CD4-positive, CD25-positive, alpha-beta regulatory T cell (primary cell): ENCODE measurements at regions not wholly inside any gene's neighbourhood (a gene's known extent, or its start where the extent isn't known, plus 50 kb on each side); places are given as distances from the start of the nearest gene placed in this dataset.
"Not testable (repeated sequence)": the region's sequence is repeated elsewhere in the genome, so short reads cannot be mapped to it uniquely, and the experiment has no call there.

ENCODE experiments used
- ATAC-seq, 2 donors: fragments of 150-1000 bp; cut with Tn5 transposase; one replicate each; pipeline ENCODE4 v1.10.0; 2021; ENCODE audit warnings: low read depth in 2 of 2, moderate number of reproducible peaks in 2 of 2, moderate library complexity in 1 of 2
- DNase-seq, 3 donors: peaks; one replicate each; pipeline versions ENCODE4 v3.0.0 to v3.0.0-alpha.2; 2012 to 2022; ENCODE audit warnings: mixed read lengths in 1 of 3
- H3K27ac ChIP-seq: one replicate; pipeline ENCODE4 v1.7.0; 2013; ENCODE audit warnings: mild to moderate bottlenecking, low read length; ENCODE audit not compliant: insufficient read depth, poor library complexity, severe bottlenecking
- H3K27me3 ChIP-seq: one replicate; pipeline ENCODE4 v1.7.0; 2013; ENCODE audit warnings: low read length; ENCODE audit not compliant: control insufficient read depth, insufficient read depth
- H3K36me3 ChIP-seq: one replicate; pipeline ENCODE4 v1.7.0; 2013; ENCODE audit warnings: mild to moderate bottlenecking, low read length, moderate library complexity; ENCODE audit not compliant: control insufficient read depth, insufficient read depth
- H3K4me1 ChIP-seq: 2 replicates; pipeline ENCODE4 v1.7.0; 2013; ENCODE audit warnings: mild to moderate bottlenecking, low read length; ENCODE audit not compliant: insufficient read depth, control insufficient read depth, poor library complexity, severe bottlenecking
- H3K4me3 ChIP-seq: one replicate; pipeline ENCODE4 v1.7.0; 2013; ENCODE audit warnings: low read depth, mild to moderate bottlenecking, low read length, moderate library complexity
- H3K9me3 ChIP-seq, 2 experiments: 1 replicate in 1 of 2; 2 replicates in 1 of 2; pipeline ENCODE4 v1.7.0; 2013; ENCODE audit warnings: low read length in 2 of 2, mild to moderate bottlenecking in 1 of 2, moderate library complexity in 1 of 2; ENCODE audit not compliant: control insufficient read depth in 2 of 2
- H3K27ac Mint-ChIP-seq, 3 donors: one replicate each; pipeline ENCODE4 v1.8.0; 2020 to 2022; ENCODE audit warnings: mild to moderate bottlenecking in 3 of 3, mixed read lengths in 3 of 3, moderate library complexity in 2 of 3
- H3K27me3 Mint-ChIP-seq: one replicate; pipeline ENCODE4 v1.8.0; 2022; ENCODE audit warnings: mild to moderate bottlenecking, mixed read lengths
- H3K36me3 Mint-ChIP-seq: one replicate; pipeline ENCODE4 v1.8.0; 2020; ENCODE audit warnings: mixed read lengths
- H3K4me1 Mint-ChIP-seq, 4 donors: one replicate each; pipeline ENCODE4 v1.8.0; 2020 to 2022; ENCODE audit warnings: mixed read lengths in 4 of 4, mild to moderate bottlenecking in 1 of 4
- H3K4me3 Mint-ChIP-seq, 4 donors: one replicate each; pipeline ENCODE4 v1.8.0; 2020 to 2022; ENCODE audit warnings: mild to moderate bottlenecking in 4 of 4, mixed read lengths in 4 of 4, moderate library complexity in 3 of 4
- H3K9me3 Mint-ChIP-seq, 7 donors: one replicate each; pipeline ENCODE4 v1.8.0; 2020 to 2022; ENCODE audit warnings: mixed read lengths in 7 of 7, mild to moderate bottlenecking in 3 of 7, moderate library complexity in 2 of 7

GRCh38 chr5:103883143-103883542 lies 320.6 kb upstream of the NUDT12 start:
- Mint-ChIP-seq H3K4me1 (no peaks in the 10 kb centered on the region), H3K9me3 (peaks cover 0 to 5% (median 3%) of the 10 kb centered on the region in 7 donors), H3K36me3 (no peaks in the 10 kb centered on the region)

GRCh38 chr5:103881560-103881959 lies 319.0 kb upstream of the NUDT12 start:
- DNase-seq (no peak), ATAC-seq (no peak)
- H3K27me3 Mint-ChIP-seq: no peaks in the 10 kb centered on the region
- no peaks in the 10 kb centered on the region for H3K36me3 ChIP-seq
- no peaks in the 10 kb centered on the region for H3K36me3 Mint-ChIP-seq
- H3K4me1 ChIP-seq: no peaks in the 10 kb centered on the region
- H3K4me3 Mint-ChIP-seq: no peak overlapping the region
- H3K4me3 ChIP-seq: no peak overlapping the region
- H3K9me3 ChIP-seq: no peaks in the 10 kb centered on the region
- H3K27ac ChIP-seq: no peak overlapping the region
- H3K9me3 Mint-ChIP-seq: peaks cover 0 to 6% (median 3%) of the 10 kb centered on the region in 7 donors
- H3K27me3 ChIP-seq: no peaks in the 10 kb centered on the region
- H3K27ac Mint-ChIP-seq: no peak overlapping the region
- H3K4me1 Mint-ChIP-seq: no peaks in the 10 kb centered on the region

More at GRCh38 chr5:103883143-103883542, 320.6 kb upstream of the NUDT12 start:
- Histone ChIP-seq H3K9me3 (no peaks in the 10 kb centered on the region), H3K27me3 (no peaks in the 10 kb centered on the region), H3K4me1 (no peaks in the 10 kb centered on the region), H3K36me3 (no peaks in the 10 kb centered on the region), H3K4me3 (no peak overlapping the region), H3K27ac (no peak overlapping the region)
- Mint-ChIP-seq H3K27ac (no peak overlapping the region), H3K27me3 (no peaks in the 10 kb centered on the region), H3K4me3 (no peak overlapping the region)
- no peak for DNase-seq
- ATAC-seq: no peak

GRCh38 chr5:103867857-103868598 lies 305.4 kb upstream of the NUDT12 start:
- no peak overlapping the region for H3K4me3 ChIP-seq
- peaks cover 0 to 8% (median 5%) of the 10 kb centered on the region in 7 donors for H3K9me3 Mint-ChIP-seq
- no peak overlapping the region for H3K27ac Mint-ChIP-seq
- H3K36me3 ChIP-seq: no peaks in the 10 kb centered on the region
- no peak for DNase-seq
- H3K4me1 Mint-ChIP-seq: no peaks in the 10 kb centered on the region
- no peaks in the 10 kb centered on the region for H3K36me3 Mint-ChIP-seq
- no peak overlapping the region for H3K27ac ChIP-seq
- no peak for ATAC-seq
- no peaks in the 10 kb centered on the region for H3K4me1 ChIP-seq
- H3K9me3 ChIP-seq: no peaks in the 10 kb centered on the region
- no peaks in the 10 kb centered on the region for H3K27me3 ChIP-seq
- no peaks in the 10 kb centered on the region for H3K27me3 Mint-ChIP-seq
- no peak overlapping the region for H3K4me3 Mint-ChIP-seq

- no peaks in the 10 kb centered on the region for H3K27me3 Mint-ChIP-seq
- H3K4me3 Mint-ChIP-seq: no peak overlapping the region
- no peaks in the 10 kb centered on the region for H3K4me1 Mint-ChIP-seq
- ATAC-seq: no peak
- Histone ChIP-seq H3K9me3 (no peaks in the 10 kb centered on the region), H3K36me3 (no peaks in the 10 kb centered on the region), H3K27ac (no peak overlapping the region), H3K4me1 (no peaks in the 10 kb centered on the region), H3K4me3 (no peak overlapping the region), H3K27me3 (no peaks in the 10 kb centered on the region)
- no peak overlapping the region for H3K27ac Mint-ChIP-seq
- DNase-seq: no peak
- H3K36me3 Mint-ChIP-seq: no peaks in the 10 kb centered on the region
- peaks cover 0 to 13% (median 5%) of the 10 kb centered on the region in 7 donors for H3K9me3 Mint-ChIP-seq
Measured at GRCh38 chr5:103866169-103866568, 303.6 kb upstream of the NUDT12 start.

- H3K4me1 ChIP-seq: no peaks in the 10 kb centered on the region
- H3K4me3 ChIP-seq: no peak overlapping the region
- H3K27me3 Mint-ChIP-seq: no peaks in the 10 kb centered on the region
- no peak overlapping the region for H3K4me3 Mint-ChIP-seq
- ATAC-seq: no peak
- no peaks in the 10 kb centered on the region for H3K36me3 Mint-ChIP-seq
- H3K9me3 Mint-ChIP-seq: peaks cover 0 to 14% (median 4%) of the 10 kb centered on the region in 7 donors
- no peak overlapping the region for H3K27ac ChIP-seq
- no peaks in the 10 kb centered on the region for H3K9me3 ChIP-seq
- H3K27me3 ChIP-seq: no peaks in the 10 kb centered on the region
- no peaks in the 10 kb centered on the region for H3K4me1 Mint-ChIP-seq
- no peaks in the 10 kb centered on the region for H3K36me3 ChIP-seq
- no peak overlapping the region for H3K27ac Mint-ChIP-seq
- no peak for DNase-seq
Measured at GRCh38 chr5:103862398-103862797, 299.8 kb upstream of the NUDT12 start.

- Mint-ChIP-seq H3K4me1 (no peaks in the 10 kb centered on the region), H3K36me3 (no peaks in the 10 kb centered on the region), H3K27ac (no peak overlapping the region), H3K4me3 (no peak overlapping the region), H3K9me3 (peaks cover 4 to 18% (median 6%) of the 10 kb centered on the region in 7 donors), H3K27me3 (no peaks in the 10 kb centered on the region)
- DNase-seq (no peak), ATAC-seq (no peak)
- no peak overlapping the region for H3K27ac ChIP-seq
- H3K9me3 ChIP-seq: peaks cover 0 to 2% of the 10 kb centered on the region in 2 experiments
- H3K4me3 ChIP-seq: no peak overlapping the region
- no peaks in the 10 kb centered on the region for H3K27me3 ChIP-seq
- no peaks in the 10 kb centered on the region for H3K4me1 ChIP-seq
- no peaks in the 10 kb centered on the region for H3K36me3 ChIP-seq
Measured at GRCh38 chr5:103860327-103860726, 297.7 kb upstream of the NUDT12 start.

- H3K36me3 ChIP-seq, H3K27me3 Mint-ChIP-seq, H3K4me3 ChIP-seq, ATAC-seq, H3K4me1 Mint-ChIP-seq, H3K4me3 Mint-ChIP-seq, H3K27ac ChIP-seq, H3K4me1 ChIP-seq, H3K9me3 ChIP-seq, H3K36me3 Mint-ChIP-seq, H3K27me3 ChIP-seq, H3K27ac Mint-ChIP-seq, DNase-seq: not testable (repeated sequence)
- peaks cover 2 to 18% (median 8%) of the 10 kb centered on the region in 7 donors for H3K9me3 Mint-ChIP-seq
Measured at GRCh38 chr5:103858367-103858766, 295.8 kb upstream of the NUDT12 start.

GRCh38 chr5:103851091-103851490 lies 288.5 kb upstream of the NUDT12 start:
- Mint-ChIP-seq H3K4me3 (no peak overlapping the region), H3K36me3 (no peaks in the 10 kb centered on the region), H3K4me1 (no peaks in the 10 kb centered on the region), H3K9me3 (peaks cover 0 to 11% (median 7%) of the 10 kb centered on the region in 7 donors), H3K27ac (no peak overlapping the region), H3K27me3 (no peaks in the 10 kb centered on the region)
- H3K4me3 ChIP-seq: no peak overlapping the region
- no peaks in the 10 kb centered on the region for H3K27me3 ChIP-seq
- no peaks in the 10 kb centered on the region for H3K9me3 ChIP-seq
- no peaks in the 10 kb centered on the region for H3K4me1 ChIP-seq
- DNase-seq (no peak), ATAC-seq (no peak)
- no peak overlapping the region for H3K27ac ChIP-seq
- no peaks in the 10 kb centered on the region for H3K36me3 ChIP-seq
